Myocyte (in vitro differentiated cells): ENCODE measurements at regions not wholly inside any gene's neighbourhood (a gene's known extent, or its start where the extent isn't known, plus 50 kb on each side); places are given as distances from the start of the nearest gene placed in this dataset.
"Not testable (repeated sequence)": the region's sequence is repeated elsewhere in the genome, so short reads cannot be mapped to it uniquely, and the experiment has no call there.

ENCODE experiments used
- DNase-seq: peaks from one replicate; pipeline ENCODE4 v3.0.0-alpha.2; 2012; ENCODE audit warnings: low read depth

GRCh38 chr3:67154429-67154828, 156.3 kb downstream of the KBTBD8 start:
- no peak for DNase-seq

DNA sequence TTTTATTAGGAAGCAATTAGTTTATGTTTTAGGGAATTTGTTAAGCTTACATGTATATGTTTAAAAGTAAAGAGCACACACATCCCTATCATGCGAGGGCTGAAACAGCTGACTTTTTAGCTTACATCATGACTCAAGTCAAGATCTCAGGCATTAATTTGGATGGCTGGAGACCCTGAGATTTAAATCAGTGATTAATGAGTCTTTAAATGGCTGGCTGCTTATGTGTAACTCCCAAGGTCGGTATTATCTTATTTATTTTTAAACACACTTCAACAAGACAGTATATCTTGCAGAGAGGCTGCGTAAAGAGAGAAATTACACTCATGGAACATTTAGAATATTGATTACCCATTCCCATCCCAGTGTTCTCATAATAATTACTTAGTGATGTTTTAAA, 169.4 kb downstream of the KBTBD8 start:
- DNase-seq = no peak

DNA sequence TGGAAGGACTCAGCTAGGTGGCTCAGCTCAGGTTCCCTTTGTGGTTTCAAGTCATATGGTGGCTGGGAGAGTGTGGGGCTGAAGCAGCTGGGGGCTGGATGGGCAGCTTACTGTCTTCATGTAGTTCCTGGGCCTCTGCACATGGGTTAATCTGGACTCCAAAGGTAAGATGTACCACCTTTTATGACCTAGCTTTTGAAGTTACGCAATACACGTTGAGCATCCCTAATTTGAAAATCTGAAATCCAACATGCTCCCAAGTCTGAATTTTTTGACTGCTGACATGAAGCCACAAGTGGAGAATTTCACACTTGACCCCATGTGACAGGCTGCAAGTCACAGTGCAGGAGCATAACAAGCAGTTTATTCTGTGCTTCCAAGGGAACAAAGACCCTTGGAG, 173.7 kb downstream of the KBTBD8 start:
- no peak for DNase-seq

- not testable (repeated sequence) for DNase-seq
Measured at GRCh38 chr3:67173130-67173529, 175.0 kb downstream of the KBTBD8 start.

- DNase-seq = no peak
Measured at GRCh38 chr3:67176396-67176795, 178.3 kb downstream of the KBTBD8 start.

DNA sequence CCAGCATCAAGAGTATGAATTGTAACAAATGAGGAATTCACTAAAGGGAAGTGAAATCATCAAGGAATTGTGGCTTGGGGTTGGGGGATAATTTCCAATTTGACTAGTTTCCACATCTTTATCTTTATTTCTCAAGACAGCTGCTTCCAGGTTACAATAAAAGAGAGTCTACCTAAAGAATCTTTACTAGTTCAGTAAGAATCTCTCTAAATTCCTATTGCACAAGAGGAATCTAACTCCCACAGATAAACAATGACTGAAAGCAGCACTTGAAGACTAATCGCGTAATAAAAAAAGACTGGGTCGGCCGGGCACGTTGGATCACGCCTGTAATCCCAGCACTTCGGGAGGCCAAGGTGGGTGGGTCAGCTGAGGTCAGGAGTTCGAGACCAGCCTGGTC, 194.4 kb downstream of the KBTBD8 start:
- no peak for DNase-seq

DNA sequence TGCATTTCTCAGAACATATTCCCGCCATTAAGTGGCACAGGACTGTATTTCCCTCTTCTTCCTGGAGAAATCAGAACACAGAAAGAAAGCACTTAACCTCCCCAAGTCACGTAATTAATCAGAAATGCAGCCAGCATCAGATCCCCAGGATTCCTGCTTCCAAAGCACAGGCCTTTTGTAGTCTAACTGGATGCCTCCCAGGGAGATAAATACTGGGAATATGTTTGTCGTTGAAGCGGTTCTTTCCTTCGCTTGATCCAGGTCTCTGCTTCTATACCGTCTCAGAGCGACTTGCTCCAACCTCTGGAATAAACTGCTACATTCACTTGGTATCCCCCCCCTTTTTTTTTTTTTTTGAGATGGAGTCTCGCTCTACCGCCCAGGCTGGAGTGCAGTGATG, 198.6 kb downstream of the KBTBD8 start:
- no peak for DNase-seq

DNA sequence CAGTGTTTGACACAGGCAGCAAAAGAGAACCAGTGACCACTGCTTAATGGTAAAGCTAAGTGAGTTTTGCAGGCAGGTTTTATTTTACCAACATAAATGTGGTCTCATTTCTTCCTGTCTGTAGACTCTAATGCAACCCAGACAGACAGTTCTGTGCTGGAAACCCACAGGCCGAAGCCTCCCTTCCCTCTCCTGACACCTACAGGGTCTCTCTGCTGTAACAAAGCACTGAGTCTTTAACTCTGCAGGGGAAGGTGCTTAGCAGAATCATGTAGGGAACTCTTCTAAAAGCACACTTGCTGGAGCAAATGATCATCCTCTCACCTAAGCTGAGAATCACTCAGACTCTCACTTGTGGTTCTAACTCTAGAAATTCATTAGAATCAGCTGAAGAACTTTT, 200.3 kb downstream of the KBTBD8 start:
- DNase-seq = no peak

DNA sequence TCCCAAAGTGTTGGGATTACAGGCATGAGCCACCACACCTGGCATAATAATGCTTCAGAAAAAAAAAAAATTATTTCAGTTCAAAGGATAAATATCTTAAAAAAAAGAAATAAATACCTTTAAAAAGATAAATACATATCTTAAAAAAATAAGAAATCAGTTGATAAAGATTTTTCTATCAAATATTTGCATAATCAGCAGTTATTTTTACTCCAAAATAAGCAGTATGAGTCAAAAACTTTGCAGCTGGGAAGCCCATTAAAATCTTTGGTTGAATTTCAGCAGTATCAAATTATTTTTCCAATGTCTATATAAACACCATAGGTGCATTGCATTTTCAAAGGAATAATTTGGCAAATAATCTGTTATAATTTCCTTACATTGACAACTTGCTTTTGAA, 202.5 kb downstream of the KBTBD8 start:
- DNase-seq = no peak

DNA sequence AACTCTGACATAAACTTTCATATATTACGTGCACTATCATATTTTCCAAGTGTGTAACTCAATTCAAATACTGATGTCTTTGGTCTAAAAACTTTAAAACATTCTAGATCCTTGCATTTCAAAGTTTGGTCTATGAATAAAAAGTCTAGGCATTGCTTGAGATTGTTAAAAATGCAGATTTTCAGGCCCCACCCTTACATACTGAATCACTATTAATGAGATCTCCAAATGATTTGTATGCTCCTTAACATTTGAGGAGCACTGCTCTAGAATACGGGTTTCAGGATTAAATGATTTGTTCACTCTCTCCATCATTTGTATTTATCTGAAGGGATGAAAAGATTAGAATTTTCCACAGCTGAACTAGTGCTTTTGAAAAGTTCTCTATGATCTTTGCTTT, 202.9 kb downstream of the KBTBD8 start:
- DNase-seq = no peak

GRCh38 chr3:67202053-67202452, 203.9 kb downstream of the KBTBD8 start:
- no peak for DNase-seq

- DNase-seq = no peak
Measured at GRCh38 chr3:67204951-67205350, 206.8 kb downstream of the KBTBD8 start.

DNA sequence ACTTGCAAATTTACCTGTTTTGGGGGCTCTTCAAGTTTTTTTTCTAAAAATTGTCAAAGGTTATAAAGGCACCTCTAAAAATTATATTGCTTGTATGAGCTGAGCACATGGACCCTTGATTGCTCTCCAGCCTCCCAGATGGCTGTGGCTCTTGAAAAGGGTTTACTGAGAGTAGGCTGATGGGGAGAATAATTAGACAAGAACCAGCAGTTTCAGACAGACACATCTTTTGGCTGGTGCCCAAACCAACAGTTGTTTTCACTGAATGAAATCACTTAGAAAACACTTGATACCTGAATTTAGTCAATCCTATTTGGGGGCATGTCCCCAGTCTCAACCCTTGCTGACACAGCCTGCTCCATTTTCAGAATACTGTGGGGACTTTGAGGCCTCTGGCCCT, 217.6 kb downstream of the KBTBD8 start:
- DNase-seq = no peak

- no peak for DNase-seq
Measured at GRCh38 chr3:67227030-67227429, 228.9 kb downstream of the KBTBD8 start.

- DNase-seq = no peak
Measured at GRCh38 chr3:67228136-67228535, 230.0 kb downstream of the KBTBD8 start.

GRCh38 chr3:67232642-67233041, 234.5 kb downstream of the KBTBD8 start:
- DNase-seq = no peak

DNA sequence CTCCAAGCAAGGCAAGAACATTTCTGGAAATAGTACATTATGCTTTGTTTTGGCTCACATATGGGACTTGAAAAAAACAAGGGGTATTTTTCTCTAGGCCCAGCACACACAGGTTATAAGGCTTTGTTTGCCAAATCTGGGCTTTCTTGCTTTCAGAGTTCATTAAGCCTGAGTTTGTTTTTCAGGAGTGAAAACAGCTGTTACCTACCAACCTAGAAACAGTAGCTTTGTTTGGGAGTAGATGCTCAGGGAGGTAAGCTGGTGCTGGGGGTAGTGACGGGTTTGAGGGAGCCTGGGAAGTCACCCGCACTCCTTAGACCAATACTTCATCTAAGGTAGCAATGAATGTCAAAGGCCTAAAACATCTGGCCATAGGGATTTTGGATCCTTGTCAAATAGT, 241.2 kb downstream of the KBTBD8 start:
- DNase-seq = no peak

- DNase-seq = no peak
Measured at GRCh38 chr3:67241084-67241483, 243.0 kb downstream of the KBTBD8 start.

DNA sequence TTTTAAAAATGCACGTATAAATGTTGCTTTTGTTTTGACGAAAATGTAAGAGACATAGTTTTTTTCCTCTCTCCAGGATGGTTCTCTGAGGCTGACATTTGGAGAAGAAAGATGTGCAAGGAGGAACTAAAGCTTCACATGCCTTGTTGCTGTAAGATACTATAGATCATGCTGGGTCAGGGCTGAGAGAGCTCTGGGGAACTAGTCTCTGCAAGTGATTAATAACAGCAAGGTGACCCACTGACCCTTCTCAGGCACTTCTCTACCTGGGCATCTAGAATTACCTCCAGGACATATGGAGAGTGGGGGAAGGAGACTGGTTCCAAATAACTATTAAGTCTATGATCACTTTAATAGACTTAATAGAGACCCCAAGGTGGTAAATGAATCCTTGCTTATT, 246.0 kb downstream of the KBTBD8 start:
- DNase-seq = no peak

- DNase-seq = no peak
Measured at GRCh38 chr3:67245545-67245944, 247.4 kb downstream of the KBTBD8 start.

DNA sequence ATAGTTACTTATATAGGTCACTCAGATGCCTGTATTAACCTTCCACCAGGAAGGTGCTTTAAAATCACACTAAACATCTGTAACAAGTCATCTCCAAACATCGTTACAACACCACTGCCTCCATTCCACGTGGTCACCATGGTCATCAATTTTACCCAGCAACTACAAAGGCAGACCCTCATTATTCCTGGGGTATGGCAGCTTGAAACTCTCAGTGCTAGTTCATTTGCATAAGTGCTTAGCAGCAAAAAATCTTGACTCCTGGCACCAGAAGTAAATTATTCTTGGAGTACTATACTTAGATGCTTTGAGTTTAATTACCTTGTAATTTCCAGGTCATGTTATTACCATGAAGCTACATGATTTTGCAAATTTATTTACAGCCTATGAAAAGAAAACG, 250.6 kb downstream of the KBTBD8 start:
- DNase-seq = no peak

GRCh38 chr3:67252906-67253305, 254.8 kb downstream of the KBTBD8 start:
- not testable (repeated sequence) for DNase-seq

DNA sequence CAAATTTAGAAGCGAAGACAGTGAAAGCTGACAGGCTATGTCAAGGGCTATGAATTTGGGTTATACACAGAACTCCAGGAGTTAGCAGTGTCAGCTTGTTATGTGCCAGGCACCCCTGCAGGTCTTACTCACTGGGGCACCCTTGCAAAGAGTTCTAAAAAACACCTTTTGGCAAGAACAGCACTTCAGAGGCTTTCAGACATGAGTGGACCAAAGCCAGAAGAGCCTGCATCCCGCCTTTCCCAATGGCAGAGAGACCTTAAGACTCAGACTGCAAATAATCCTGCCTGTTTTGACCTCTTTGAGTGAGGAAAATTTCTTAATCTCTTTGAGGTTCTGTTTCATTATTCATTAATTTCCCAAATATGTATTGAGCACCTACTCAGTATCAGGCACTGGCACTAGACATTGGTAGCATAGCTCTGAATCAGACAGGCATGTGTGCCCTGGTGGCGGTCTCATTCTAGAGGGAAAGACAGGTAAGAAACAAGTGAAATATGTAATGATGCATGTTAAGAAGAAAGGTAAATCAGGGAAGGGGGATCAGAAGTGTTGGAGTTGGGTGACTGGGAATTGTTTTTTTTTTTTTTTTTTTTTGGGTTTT, 280.0 kb downstream of the KBTBD8 start:
- no peak for DNase-seq

- no peak for DNase-seq
Measured at GRCh38 chr3:67286586-67286985, 288.5 kb downstream of the KBTBD8 start.
